ENCODE measurements at regions not wholly inside any gene's neighbourhood (a gene's known extent, or its start where the extent isn't known, plus 50 kb on each side); places are given as distances from the start of the nearest gene placed in this dataset.

GRCh38 chr6:95081949-95082348, 495.4 kb upstream of the MANEA start:
- TF ChIP-seq CTCF (IDR thresholded peaks at IDR 0.05) (no peak), POLR2A (IDR thresholded peaks at IDR 0.05) (no peak)

Measured in testis (tissue), 2 donors.